ENCODE measurements at regions not wholly inside any gene's neighbourhood (a gene's known extent, or its start where the extent isn't known, plus 50 kb on each side); places are given as distances from the start of the nearest gene placed in this dataset.

DNA sequence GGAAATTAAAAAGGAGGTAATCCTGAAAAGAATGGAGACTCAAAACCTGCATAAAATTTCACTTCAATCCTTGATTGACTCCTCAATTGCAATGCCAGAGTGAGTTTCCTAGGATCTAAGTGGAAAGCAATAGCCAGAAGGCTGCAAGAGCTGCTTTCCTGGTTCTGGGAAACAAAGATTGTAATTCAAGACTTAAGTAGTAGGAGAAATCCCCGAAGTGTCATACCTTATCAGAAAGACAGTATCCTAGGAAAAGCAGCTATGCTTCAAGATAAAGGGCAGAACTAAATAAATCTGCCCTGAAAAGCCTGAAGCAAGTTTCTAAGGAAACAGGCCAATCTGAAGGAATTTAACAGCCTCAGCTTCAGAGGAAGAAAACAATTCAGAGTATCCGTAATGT, 390.2 kb downstream of the DSC3 start:
- no peaks in the 10 kb centered on the region for H3K27me3 ChIP-seq (ENCODE audit: control insufficient read depth, low read length)
- H3K4me3 ChIP-seq (ENCODE audit: low read length) = no peak overlapping the region
- H3K36me3 ChIP-seq (ENCODE audit: control insufficient read depth, low read length) = no peaks in the 10 kb centered on the region
- TF ChIP-seq EZH2phosphoT487 (IDR thresholded peaks at IDR 0.05; ENCODE audit: borderline replicate concordance, low read length) = no peak
- TF ChIP-seq, protein P1, sequence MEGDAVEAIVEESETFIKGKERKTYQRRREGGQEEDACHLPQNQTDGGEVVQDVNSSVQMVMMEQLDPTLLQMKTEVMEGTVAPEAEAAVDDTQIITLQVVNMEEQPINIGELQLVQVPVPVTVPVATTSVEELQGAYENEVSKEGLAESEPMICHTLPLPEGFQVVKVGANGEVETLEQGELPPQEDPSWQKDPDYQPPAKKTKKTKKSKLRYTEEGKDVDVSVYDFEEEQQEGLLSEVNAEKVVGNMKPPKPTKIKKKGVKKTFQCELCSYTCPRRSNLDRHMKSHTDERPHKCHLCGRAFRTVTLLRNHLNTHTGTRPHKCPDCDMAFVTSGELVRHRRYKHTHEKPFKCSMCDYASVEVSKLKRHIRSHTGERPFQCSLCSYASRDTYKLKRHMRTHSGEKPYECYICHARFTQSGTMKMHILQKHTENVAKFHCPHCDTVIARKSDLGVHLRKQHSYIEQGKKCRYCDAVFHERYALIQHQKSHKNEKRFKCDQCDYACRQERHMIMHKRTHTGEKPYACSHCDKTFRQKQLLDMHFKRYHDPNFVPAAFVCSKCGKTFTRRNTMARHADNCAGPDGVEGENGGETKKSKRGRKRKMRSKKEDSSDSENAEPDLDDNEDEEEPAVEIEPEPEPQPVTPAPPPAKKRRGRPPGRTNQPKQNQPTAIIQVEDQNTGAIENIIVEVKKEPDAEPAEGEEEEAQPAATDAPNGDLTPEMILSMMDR (IDR thresholded peaks at IDR 0.05; ENCODE audit: low read depth, low read length, poor library complexity, severe bottlenecking) = no peak
- no peaks in the 10 kb centered on the region for H3K9me2 ChIP-seq (replicated peaks; ENCODE audit: control insufficient read depth, low read length)
- H3K4me2 ChIP-seq (ENCODE audit: low read length) = no peak overlapping the region
- H3K9me3 ChIP-seq (ENCODE audit: control insufficient read depth, insufficient read depth, low read length) = no peaks in the 10 kb centered on the region
- H3K27ac ChIP-seq (ENCODE audit: low read depth, low read length) = no peak overlapping the region
- H3K79me2 ChIP-seq (ENCODE audit: control insufficient read depth, low read length) = no peaks in the 10 kb centered on the region
- H3K4me1 ChIP-seq (ENCODE audit: control insufficient read depth, low read length) = no peaks in the 10 kb centered on the region
- no peaks in the 10 kb centered on the region for H3F3A ChIP-seq (ENCODE audit: control insufficient read depth, insufficient read depth)
- H4K20me1 ChIP-seq (ENCODE audit: control insufficient read depth, insufficient read depth, low read depth, low read length) = no peaks in the 10 kb centered on the region

DNA sequence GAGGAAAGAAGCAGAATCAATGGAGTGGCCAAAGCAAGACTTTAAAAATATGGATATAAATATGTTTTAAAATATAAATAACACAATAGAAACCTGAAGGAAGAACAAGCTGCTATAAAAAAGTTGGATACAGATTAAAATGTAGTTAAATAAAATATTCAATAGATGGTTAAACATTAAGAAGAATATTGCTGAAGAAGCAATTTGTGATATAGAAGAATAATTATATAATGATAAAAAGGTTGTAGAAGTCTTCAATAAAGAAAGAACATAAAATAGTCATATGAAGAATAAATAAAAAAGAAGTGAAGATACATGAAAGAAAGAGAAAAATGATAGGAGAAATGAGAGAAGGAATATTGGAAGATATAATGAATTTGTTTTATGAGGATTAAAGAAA, 392.0 kb downstream of the DSC3 start:
- no peaks in the 10 kb centered on the region for H4K20me1 ChIP-seq (ENCODE audit: control insufficient read depth, insufficient read depth, low read depth, low read length)
- no peak overlapping the region for H3K4me2 ChIP-seq (ENCODE audit: low read length)
- H3K36me3 ChIP-seq (ENCODE audit: control insufficient read depth, low read length) = no peaks in the 10 kb centered on the region
- no peaks in the 10 kb centered on the region for H3K9me3 ChIP-seq (ENCODE audit: control insufficient read depth, insufficient read depth, low read length)
- no peak overlapping the region for H3K27ac ChIP-seq (ENCODE audit: low read depth, low read length)
- no peaks in the 10 kb centered on the region for H3K79me2 ChIP-seq (ENCODE audit: control insufficient read depth, low read length)
- no peaks in the 10 kb centered on the region for H3K27me3 ChIP-seq (ENCODE audit: control insufficient read depth, low read length)
- no peaks in the 10 kb centered on the region for H3K9me2 ChIP-seq (replicated peaks; ENCODE audit: control insufficient read depth, low read length)
- H3K4me3 ChIP-seq (ENCODE audit: low read length) = no peak overlapping the region
- H3K4me1 ChIP-seq (ENCODE audit: control insufficient read depth, low read length) = no peaks in the 10 kb centered on the region
- TF ChIP-seq EZH2phosphoT487 (IDR thresholded peaks at IDR 0.05; ENCODE audit: borderline replicate concordance, low read length) = no peak
- no peaks in the 10 kb centered on the region for H3F3A ChIP-seq (ENCODE audit: control insufficient read depth, insufficient read depth)

DNA sequence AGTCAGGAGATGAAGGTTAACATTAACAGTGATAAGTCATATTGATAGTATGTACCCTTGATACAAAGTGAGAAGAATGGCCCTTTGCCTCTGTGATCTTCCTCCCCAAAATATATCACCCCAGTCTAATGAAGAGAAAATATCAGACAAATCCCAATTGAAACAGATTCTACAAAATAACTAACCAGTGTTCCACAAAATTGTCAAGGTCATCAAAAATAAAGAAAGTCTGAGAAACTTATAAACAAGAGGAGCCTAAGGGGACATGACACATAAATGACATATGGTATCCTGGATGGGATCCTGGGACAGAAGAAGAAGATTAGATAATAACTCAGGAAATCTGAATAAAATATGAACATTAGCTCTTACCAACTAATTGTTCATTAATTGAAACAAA, 398.4 kb downstream of the DSC3 start:
- Histone ChIP-seq H3K36me3 (ENCODE audit: control insufficient read depth, low read length) (no peaks in the 10 kb centered on the region), H3K79me2 (ENCODE audit: control insufficient read depth, low read length) (no peaks in the 10 kb centered on the region), H3K4me3 (ENCODE audit: low read length) (no peak overlapping the region), H3K4me2 (ENCODE audit: low read length) (no peak overlapping the region), H3K9me3 (ENCODE audit: control insufficient read depth, insufficient read depth, low read length) (no peaks in the 10 kb centered on the region), H3K27ac (ENCODE audit: low read depth, low read length) (no peak overlapping the region), H4K20me1 (ENCODE audit: control insufficient read depth, insufficient read depth, low read depth, low read length) (no peaks in the 10 kb centered on the region), H3K4me1 (ENCODE audit: control insufficient read depth, low read length) (no peaks in the 10 kb centered on the region), H3F3A (ENCODE audit: control insufficient read depth, insufficient read depth) (no peaks in the 10 kb centered on the region), H3K9me2 (replicated peaks; ENCODE audit: control insufficient read depth, low read length) (no peaks in the 10 kb centered on the region), H3K27me3 (ENCODE audit: control insufficient read depth, low read length) (no peaks in the 10 kb centered on the region)
- no peak for TF ChIP-seq EZH2phosphoT487 (IDR thresholded peaks at IDR 0.05; ENCODE audit: borderline replicate concordance, low read length)

GRCh38 chr18:30639361-30639760, 403.2 kb downstream of the DSC3 start:
- no peak for TF ChIP-seq EZH2phosphoT487 (IDR thresholded peaks at IDR 0.05; ENCODE audit: borderline replicate concordance, low read length)
- Histone ChIP-seq H3F3A (ENCODE audit: control insufficient read depth, insufficient read depth) (no peaks in the 10 kb centered on the region), H3K36me3 (ENCODE audit: control insufficient read depth, low read length) (no peaks in the 10 kb centered on the region), H3K4me1 (ENCODE audit: control insufficient read depth, low read length) (no peaks in the 10 kb centered on the region), H3K9me3 (ENCODE audit: control insufficient read depth, insufficient read depth, low read length) (no peaks in the 10 kb centered on the region), H3K27ac (ENCODE audit: low read depth, low read length) (no peak overlapping the region), H3K9me2 (replicated peaks; ENCODE audit: control insufficient read depth, low read length) (no peaks in the 10 kb centered on the region), H3K4me2 (ENCODE audit: low read length) (no peak overlapping the region), H3K79me2 (ENCODE audit: control insufficient read depth, low read length) (no peaks in the 10 kb centered on the region), H3K4me3 (ENCODE audit: low read length) (no peak overlapping the region), H4K20me1 (ENCODE audit: control insufficient read depth, insufficient read depth, low read depth, low read length) (no peaks in the 10 kb centered on the region), H3K27me3 (ENCODE audit: control insufficient read depth, low read length) (no peaks in the 10 kb centered on the region)

DNA sequence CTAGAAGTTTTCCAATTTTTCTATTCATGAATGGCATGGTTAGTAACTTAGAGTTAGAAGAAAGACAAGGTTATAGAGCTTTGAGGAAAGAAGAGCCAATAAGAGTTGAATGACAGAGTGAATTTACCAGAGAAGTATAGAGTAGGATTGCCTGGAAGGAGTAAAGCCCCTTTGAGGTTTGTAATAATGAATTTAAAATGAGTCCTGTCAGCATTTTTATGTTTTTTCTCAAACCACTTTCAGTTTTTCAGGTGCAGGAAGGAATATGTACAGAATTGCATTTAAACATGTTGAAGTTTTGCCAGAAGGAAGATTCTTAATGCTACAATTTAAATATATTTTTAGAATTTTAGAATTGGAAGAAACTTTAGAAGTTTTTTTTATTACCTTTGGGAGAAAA, 408.3 kb downstream of the DSC3 start:
- Histone ChIP-seq H4K20me1 (ENCODE audit: control insufficient read depth, insufficient read depth, low read depth, low read length) (no peaks in the 10 kb centered on the region), H3K9me3 (ENCODE audit: control insufficient read depth, insufficient read depth, low read length) (peaks cover 4% of the 10 kb centered on the region; the same call in 1 of the 2 replicates), H3K4me2 (ENCODE audit: low read length) (no peak overlapping the region), H3K4me3 (ENCODE audit: low read length) (no peak overlapping the region), H3F3A (ENCODE audit: control insufficient read depth, insufficient read depth) (no peaks in the 10 kb centered on the region), H3K27ac (ENCODE audit: low read depth, low read length) (no peak overlapping the region), H3K4me1 (ENCODE audit: control insufficient read depth, low read length) (no peaks in the 10 kb centered on the region), H3K27me3 (ENCODE audit: control insufficient read depth, low read length) (no peaks in the 10 kb centered on the region), H3K9me2 (replicated peaks; ENCODE audit: control insufficient read depth, low read length) (no peaks in the 10 kb centered on the region), H3K36me3 (ENCODE audit: control insufficient read depth, low read length) (no peaks in the 10 kb centered on the region), H3K79me2 (ENCODE audit: control insufficient read depth, low read length) (no peaks in the 10 kb centered on the region)
- no peak for TF ChIP-seq EZH2phosphoT487 (IDR thresholded peaks at IDR 0.05; ENCODE audit: borderline replicate concordance, low read length)
- TF ChIP-seq, protein P1 (IDR thresholded peaks at IDR 0.05; ENCODE audit: low read depth, low read length, poor library complexity, severe bottlenecking) = no peak

All from DOHH2 (cell line).